Uterus (tissue), 3 donors: ENCODE measurements at regions not wholly inside any gene's neighbourhood (a gene's known extent, or its start where the extent isn't known, plus 50 kb on each side); places are given as distances from the start of the nearest gene placed in this dataset.
A peak's percentile ranks its signal among the peaks of the same experiment; 100 is the strongest.

ENCODE experiments used
- DNase-seq, 2 donors: peaks; one replicate each; pipeline ENCODE4 v3.0.0-alpha.2; 2019 to 2020
- H3K27ac ChIP-seq, 2 donors: fragments of 200-600 bp; sonication (generic); 1 replicate in 1 of 2; 2 replicates in 1 of 2; pipeline ENCODE4 v1.5.1; 2016 to 2018
- H3K27me3 ChIP-seq, 2 donors: fragments of 200-600 bp; sonication (generic); one replicate each; pipeline ENCODE4 v1.5.1; 2018 to 2019; ENCODE audit warnings: control low read depth in 1 of 2
- H3K36me3 ChIP-seq, 2 donors: fragments of 200-600 bp; sonication (generic); one replicate each; pipeline ENCODE4 v1.5.1; 2019; ENCODE audit warnings: control low read depth in 1 of 2
- H3K4me1 ChIP-seq, 2 donors: fragments of 200-600 bp; sonication (generic); one replicate each; pipeline ENCODE4 v1.5.1; 2018 to 2019; ENCODE audit warnings: control low read depth in 1 of 2
- H3K4me3 ChIP-seq, 2 donors: fragments of 200-600 bp; sonication (generic); 1 replicate in 1 of 2; 2 replicates in 1 of 2; pipeline ENCODE4 v1.5.1; 2018 to 2019; ENCODE audit warnings: mild to moderate bottlenecking in 1 of 2
- H3K9me3 ChIP-seq, 2 donors: fragments of 200-600 bp; sonication (generic); one replicate each; pipeline ENCODE4 v1.5.1; 2019; ENCODE audit warnings: control low read depth in 1 of 2
- POLR2A ChIP-seq, 2 donors: fragments of 450-650 bp; IDR thresholded peaks; one replicate each; pipeline ENCODE4 v1.6.1; 2016; ENCODE audit warnings: antibody characterized with exemption in 2 of 2, mild to moderate bottlenecking in 1 of 2, moderate library complexity in 1 of 2
- intact Hi-C: fragments of 100-400 bp; cut with DNase I; formaldehyde crosslinking; loops from one replicate; pipeline ENCODE4 v1.15.1; 2023; ENCODE audit warnings: low total_unique reads
- TF ChIP-seq, protein P1 (sequence below), 4 experiments: fragments of 200-600 bp in 2 of 4; fragments of 450-650 bp in 2 of 4; sonication (generic) in 2 of 4; IDR thresholded peaks; one replicate each; pipeline ENCODE4 v1.5.1; 2016 to 2019; ENCODE audit warnings: antibody characterized with exemption in 4 of 4, mild to moderate bottlenecking in 2 of 4, moderate library complexity in 1 of 4
- donor health status: DM: yes; HTN: yes; CAD: no.

DNA sequence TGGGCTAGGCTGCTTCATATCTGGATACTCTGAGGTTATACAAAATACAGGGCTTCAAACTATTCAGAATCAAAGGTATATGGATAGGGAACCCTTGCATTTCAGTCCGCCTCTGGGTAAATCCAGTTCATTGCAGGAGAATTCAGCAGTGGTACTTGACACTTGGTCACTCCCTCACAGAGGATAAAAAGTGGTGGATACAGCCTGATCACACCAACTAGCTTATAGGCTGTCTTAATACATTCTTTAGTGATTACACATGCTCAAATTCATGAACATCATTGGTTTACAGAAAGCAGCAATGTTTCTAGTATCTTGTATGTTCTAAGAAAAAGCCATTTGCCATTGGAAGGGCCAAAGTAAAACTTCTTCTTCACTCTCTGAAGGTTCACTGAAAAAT lies 104.8 kb upstream of the PDE5A start:
- TF ChIP-seq, protein P1, sequence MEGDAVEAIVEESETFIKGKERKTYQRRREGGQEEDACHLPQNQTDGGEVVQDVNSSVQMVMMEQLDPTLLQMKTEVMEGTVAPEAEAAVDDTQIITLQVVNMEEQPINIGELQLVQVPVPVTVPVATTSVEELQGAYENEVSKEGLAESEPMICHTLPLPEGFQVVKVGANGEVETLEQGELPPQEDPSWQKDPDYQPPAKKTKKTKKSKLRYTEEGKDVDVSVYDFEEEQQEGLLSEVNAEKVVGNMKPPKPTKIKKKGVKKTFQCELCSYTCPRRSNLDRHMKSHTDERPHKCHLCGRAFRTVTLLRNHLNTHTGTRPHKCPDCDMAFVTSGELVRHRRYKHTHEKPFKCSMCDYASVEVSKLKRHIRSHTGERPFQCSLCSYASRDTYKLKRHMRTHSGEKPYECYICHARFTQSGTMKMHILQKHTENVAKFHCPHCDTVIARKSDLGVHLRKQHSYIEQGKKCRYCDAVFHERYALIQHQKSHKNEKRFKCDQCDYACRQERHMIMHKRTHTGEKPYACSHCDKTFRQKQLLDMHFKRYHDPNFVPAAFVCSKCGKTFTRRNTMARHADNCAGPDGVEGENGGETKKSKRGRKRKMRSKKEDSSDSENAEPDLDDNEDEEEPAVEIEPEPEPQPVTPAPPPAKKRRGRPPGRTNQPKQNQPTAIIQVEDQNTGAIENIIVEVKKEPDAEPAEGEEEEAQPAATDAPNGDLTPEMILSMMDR (IDR thresholded peaks at IDR 0.05): no peak
- TF ChIP-seq POLR2A (IDR thresholded peaks at IDR 0.05): no peak
- Histone ChIP-seq H3K4me3 (no peak overlapping the region), H3K27ac (no peak overlapping the region), H3K27me3 (no peaks in the 10 kb centered on the region), H3K9me3 (no peaks in the 10 kb centered on the region), H3K4me1 (no peaks in the 10 kb centered on the region), H3K36me3 (no peaks in the 10 kb centered on the region)
- DNase-seq: no peak
- intact Hi-C loops: no loop called here

GRCh38 chr4:119731778-119732177 lies 103.2 kb upstream of the PDE5A start:
- intact Hi-C loops: no loop called here
- Histone ChIP-seq H3K27ac (no peak overlapping the region), H3K36me3 (no peaks in the 10 kb centered on the region), H3K27me3 (no peaks in the 10 kb centered on the region), H3K9me3 (no peaks in the 10 kb centered on the region), H3K4me3 (no peak overlapping the region), H3K4me1 (no peaks in the 10 kb centered on the region)
- DNase-seq: no peak
- TF ChIP-seq, protein P1 (IDR thresholded peaks at IDR 0.05): no peak
- no peak for TF ChIP-seq POLR2A (IDR thresholded peaks at IDR 0.05)

DNA sequence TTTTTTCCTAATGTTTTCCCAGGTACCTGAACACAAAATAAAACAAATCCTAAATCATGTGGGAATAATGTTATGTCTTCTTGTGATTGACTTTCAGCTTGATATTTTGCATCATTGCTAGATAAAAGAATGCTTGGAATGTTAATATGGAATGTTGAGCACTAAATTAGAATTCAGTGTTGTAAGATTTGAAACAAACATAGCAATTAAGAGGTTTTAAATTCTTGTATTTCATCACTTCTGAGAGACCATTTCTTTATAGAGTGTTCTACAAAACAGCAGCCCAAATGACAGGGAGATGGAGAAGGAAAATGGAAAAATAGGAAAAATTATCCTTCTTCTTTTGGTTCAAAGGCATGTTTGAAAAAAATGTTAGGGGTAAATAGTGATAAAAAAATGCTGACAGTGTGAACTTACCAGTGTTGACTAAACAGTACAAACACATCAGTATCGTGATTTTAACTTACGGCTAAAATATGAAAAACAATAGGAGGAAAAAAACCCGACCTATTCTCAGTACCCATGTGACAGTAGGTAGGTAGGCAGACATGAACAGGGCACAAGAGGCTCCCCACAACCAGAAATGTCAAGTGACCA lies 102.6 kb upstream of the PDE5A start:
- Histone ChIP-seq H3K36me3 (no peaks in the 10 kb centered on the region), H3K27ac (no peak overlapping the region), H3K27me3 (no peaks in the 10 kb centered on the region), H3K4me3 (no peak overlapping the region), H3K9me3 (no peaks in the 10 kb centered on the region), H3K4me1 (no peaks in the 10 kb centered on the region)
- DNase-seq: no peak
- TF ChIP-seq, protein P1 (IDR thresholded peaks at IDR 0.05): no peak
- TF ChIP-seq POLR2A (IDR thresholded peaks at IDR 0.05): no peak
- intact Hi-C loops: no loop called here

GRCh38 chr4:119730671-119730950 lies 102.0 kb upstream of the PDE5A start:
- Histone ChIP-seq H3K27me3 (no peaks in the 10 kb centered on the region), H3K36me3 (no peaks in the 10 kb centered on the region), H3K9me3 (no peaks in the 10 kb centered on the region), H3K4me3 (no peak overlapping the region), H3K4me1 (no peaks in the 10 kb centered on the region), H3K27ac (peak overlapping the region in 1 of 2 donors; percentile 5)
- intact Hi-C loops: no loop called here
- no peak for DNase-seq
- TF ChIP-seq, protein P1 (IDR thresholded peaks at IDR 0.05): no peak
- TF ChIP-seq POLR2A (IDR thresholded peaks at IDR 0.05): no peak

- peak in 1 of 2 donors; percentile 21 for DNase-seq
- no peak overlapping the region for H3K4me3 ChIP-seq
- TF ChIP-seq POLR2A (IDR thresholded peaks at IDR 0.05): no peak
- TF ChIP-seq, protein P1 (IDR thresholded peaks at IDR 0.05): no peak
- H3K36me3 ChIP-seq: no peaks in the 10 kb centered on the region
- intact Hi-C loops: no loop called here
- H3K4me1 ChIP-seq: no peaks in the 10 kb centered on the region
- H3K9me3 ChIP-seq: no peaks in the 10 kb centered on the region
- peak overlapping the region in 1 of 2 donors; percentile 5 for H3K27ac ChIP-seq
- no peaks in the 10 kb centered on the region for H3K27me3 ChIP-seq
These were observed 101.4 kb upstream of the PDE5A start for GRCh38 chr4:119729835-119730670.
